Right kidney (tissue), 1 donor: ENCODE measurements at regions not wholly inside any gene's neighbourhood (a gene's known extent, or its start where the extent isn't known, plus 50 kb on each side); places are given as distances from the start of the nearest gene placed in this dataset.

ENCODE experiments used
- DNase-seq: peaks from one replicate; pipeline ENCODE4 v3.0.0-alpha.2; 2016

DNA sequence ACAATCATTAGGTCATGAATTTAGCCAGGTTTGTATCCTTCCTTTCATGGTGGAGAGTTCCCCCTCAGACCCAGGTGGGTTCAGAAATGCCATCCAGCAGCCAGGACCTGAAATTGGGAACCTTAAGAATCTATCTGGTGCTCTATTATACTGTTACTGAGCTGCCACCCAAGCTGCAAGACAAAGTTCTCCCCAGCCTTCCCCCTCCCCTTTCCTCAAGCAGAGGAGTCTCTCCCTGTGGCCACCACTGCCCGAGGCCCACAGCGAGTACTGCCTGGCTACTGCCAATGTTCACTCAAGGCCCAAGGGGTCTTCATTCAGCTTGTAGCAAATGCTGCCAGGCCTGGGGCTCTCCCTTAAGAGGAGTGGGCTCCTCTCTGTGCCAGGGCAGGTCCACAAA, 133.8 kb downstream of the TMEM38B start:
- no peak for DNase-seq

- no peak for DNase-seq
These were observed 134.4 kb downstream of the TMEM38B start for GRCh38 chr9:105828596-105829213.

DNA sequence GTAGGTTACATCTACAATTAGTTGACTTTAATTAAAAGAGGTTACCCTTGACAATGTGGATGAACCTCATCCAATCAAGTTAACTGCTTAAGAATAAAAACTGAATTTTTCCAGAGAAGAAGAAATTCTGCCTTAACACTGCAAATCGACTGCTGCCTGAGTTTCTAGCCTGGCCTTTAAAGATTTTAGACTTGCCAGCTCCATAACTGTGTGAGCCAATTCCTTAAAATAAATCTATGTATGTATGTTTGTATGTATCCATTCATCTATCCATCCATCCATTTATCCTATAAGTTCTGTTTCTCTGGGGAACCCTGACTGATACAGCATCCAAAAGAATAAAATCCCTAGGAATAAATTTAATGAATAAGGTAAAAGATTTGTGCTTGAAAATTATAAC, 136.1 kb downstream of the TMEM38B start:
- no peak for DNase-seq

DNA sequence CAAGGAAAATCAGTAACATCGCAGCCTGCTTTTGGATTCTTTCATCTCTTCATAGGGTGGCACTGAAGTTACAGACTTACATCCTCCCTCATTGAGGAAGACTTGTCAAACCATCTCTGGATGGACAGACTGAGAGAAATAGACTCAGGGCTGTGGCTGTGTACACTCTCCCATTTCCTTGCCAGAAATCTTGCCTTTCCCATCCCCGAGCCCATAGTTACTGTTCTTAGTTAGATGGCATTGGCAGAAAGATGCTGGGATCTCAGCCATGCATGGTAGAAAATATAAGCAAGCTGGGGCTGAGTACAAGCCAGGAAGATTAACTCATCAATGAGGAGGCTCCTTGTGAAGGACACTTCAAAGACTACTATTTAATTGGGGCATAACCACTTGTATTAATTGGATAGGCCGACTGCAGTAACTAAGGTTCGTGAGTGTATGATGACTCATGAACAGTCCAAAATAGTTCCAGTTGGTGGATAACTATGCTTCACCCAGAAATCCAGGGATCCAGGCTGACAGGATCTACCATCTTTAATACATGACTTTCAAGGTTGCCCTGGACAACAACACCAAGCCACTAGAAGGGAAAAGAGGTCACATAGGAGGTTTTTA, 137.9 kb downstream of the TMEM38B start:
- no peak for DNase-seq

DNA sequence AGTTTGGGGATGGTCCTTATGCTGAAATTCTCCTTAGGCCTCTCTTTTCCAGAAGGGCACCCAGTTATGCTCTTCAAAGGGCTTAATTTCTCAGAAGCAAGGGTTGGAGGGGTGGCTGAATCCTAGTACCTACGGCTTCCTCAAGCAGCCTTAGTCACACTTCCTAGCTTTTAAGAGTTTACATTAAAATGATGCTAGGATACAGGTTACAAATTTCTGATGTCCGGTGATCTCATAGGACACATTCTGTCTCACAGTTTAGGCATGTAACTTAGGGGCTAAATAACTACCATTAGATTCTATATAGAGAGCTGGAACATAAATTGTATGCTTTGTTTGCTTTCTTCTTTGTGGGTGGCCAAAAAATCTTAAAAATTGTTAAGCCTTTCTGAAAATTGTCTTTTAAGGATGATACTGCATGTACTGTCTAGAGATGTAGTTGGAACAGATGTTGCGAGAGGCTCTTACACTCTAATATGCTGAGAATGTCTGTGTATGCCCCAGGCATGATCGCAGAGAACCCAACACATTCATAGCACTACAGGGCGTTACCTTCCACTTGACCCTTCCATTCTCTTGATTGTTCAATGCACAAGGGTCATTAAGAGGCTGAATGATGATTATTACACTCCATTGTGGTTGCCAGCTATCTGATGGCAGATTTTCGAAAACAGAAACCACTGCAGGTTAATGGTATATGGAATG, 139.1 kb downstream of the TMEM38B start:
- DNase-seq: no peak

GRCh38 chr9:105834404-105834803, 140.1 kb downstream of the TMEM38B start:
- no peak for DNase-seq

GRCh38 chr9:105835721-105836120, 141.4 kb downstream of the TMEM38B start:
- DNase-seq: peak; percentile 12

DNA sequence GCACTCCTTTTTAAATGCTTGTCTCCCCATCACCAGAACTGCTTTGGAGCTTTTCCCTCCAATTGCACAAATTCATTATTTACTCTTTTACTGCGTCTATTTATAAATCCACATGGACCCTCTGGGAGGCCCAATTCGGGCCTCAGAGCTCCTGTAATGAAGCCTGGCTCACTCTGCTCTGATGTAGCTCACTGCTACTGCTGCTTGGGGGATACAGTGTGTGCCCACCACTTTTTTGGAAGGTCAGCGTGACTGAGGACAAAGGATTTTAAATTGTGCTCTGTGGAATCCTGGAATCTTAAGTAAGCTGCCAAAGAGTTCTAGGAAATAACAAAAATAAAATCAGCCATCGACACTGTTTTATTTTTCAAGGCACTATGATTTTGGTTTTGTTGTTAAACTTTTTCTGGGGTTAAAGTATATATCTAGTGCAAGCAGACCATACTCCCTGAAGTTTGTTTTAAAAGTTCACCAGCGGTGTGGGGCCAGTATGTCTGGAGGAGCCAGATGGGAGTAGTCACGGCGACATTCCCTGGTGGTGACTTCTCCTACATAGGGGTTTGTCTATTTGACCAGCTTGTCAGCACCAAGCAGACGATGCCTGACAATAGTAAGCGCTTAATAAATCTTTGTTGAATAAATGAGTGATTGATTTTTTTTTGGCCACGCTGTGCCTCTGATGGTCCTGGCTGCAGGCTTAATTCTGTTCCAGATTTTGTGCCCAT, 142.8 kb downstream of the TMEM38B start:
- DNase-seq: peak; percentile 7

DNA sequence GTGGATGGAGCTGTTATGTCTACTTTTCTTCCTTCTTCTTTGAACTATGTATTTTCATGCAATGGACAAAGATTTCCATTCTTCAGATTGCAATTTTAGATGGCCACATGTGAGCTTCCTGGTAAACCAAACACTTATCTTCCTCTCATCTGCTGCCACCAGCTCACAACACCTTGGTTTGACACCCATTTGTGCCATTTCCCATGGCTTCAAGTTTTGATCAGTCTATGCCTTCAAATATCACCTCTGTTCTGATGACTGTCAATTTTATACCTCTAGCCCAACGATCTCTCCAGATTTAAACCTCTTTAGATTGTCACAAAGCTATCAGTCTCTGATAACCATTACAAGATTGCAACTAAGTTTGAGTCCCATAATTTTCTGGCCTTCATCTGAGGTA, 147.2 kb downstream of the TMEM38B start:
- DNase-seq: no peak

DNA sequence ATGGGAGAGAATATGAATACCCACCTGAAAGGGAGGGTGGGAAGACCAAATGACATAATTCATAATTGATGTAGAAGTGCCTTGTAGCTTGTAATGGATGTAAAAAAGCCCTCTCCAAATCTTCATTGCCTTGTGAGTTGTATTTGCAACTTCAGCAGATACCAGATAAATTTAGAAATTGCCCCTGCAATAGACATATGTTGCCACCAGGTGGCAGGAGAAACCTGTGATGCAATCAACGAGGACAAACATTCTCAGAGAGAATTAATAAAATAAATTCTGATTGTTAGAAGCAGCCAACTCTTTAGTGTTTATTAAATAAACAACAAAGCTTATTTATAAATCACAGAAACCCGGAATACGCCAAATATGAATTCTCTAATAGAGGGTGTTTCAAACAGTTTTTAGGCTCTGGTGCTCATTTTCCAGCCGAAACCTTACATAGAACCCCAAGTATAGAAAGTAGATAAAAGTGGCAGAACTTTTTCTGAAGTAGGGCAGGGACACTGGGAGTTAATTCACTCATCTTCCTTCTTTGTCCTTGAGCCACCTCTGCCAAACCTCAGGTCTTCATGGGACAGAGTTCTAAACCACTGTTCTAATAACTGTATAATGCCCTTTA, 147.8 kb downstream of the TMEM38B start:
- peak; percentile 28 for DNase-seq

- no peak for DNase-seq
These were observed 152.5 kb downstream of the TMEM38B start for GRCh38 chr9:105846825-105847224.

GRCh38 chr9:105850852-105851500, 156.6 kb downstream of the TMEM38B start:
- no peak for DNase-seq

DNA sequence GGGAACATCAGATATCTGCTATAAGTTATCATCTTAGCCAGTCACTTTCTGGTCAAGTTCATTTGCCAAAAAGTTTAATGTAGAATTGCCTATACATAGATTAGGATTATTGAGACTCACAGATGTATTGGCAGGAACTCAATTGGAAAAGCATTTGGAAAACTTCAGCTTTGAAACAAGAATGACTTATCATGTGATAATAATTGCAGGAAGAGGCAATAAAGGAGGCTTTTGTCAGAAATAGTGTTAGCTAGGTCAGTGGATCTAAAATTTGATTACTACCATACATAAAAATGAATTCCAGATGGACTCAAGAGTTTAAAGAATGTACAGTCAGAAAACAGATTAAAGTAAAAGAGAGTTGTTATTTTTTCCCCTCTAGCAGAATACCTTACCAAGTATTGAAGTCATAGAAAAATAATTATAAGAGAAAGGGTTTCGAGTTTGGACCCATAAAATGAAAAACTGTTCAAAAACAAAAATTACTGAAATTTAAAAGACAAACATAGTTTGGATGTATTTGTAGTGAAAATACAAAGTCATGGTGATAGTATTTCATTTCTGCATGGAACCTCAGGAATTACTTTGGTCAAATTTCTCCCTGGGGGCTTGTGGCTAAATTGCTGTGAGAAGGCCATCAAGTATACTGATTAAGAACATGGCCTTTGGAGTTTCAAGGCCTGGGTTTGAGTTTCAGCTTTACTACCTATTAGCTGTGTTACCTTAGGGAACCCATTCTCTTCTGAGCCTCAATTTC, 159.9 kb downstream of the TMEM38B start:
- DNase-seq: no peak

DNA sequence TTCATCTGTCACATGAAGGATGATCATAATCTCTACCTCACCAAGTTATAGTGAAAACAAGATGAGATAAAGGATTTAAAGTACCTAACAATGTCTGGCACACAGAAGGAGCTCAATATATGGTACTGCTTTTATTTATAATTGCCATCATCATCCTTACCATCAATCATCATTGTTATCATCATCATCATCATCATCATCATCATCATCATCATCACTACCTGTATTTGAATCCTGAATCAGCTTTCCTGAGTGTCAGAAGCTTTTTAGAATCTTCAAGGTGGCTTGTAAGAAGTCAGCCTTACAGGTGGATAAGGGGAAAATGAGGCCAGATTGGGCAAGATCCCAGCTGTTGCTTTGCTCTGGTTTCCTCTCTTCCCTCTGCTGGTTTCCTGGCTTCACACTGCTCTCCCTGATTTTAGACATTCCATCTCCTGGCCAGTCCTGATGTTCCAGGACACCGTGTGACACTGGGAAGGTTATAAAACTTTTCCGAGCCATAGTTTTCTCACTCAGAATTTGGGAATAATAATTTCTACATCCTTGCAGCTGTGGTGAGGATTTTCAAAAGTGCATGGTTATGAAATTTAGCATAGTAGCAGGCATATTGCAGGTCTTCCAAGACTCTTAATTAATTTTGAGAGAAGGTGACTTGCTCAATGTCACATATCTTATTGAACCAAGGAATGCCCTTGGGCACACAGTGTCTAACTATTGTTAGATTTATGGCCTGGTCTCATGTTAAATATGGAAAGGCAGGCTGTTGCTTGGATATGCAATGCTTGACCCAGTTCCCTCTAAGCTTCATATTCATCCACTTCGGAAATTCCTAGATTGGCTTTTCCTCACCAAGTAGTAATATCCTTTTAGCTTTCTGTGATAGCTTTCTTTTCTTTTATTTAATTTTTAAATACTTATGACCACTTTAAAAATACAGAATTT, 160.7 kb downstream of the TMEM38B start:
- DNase-seq: no peak

DNA sequence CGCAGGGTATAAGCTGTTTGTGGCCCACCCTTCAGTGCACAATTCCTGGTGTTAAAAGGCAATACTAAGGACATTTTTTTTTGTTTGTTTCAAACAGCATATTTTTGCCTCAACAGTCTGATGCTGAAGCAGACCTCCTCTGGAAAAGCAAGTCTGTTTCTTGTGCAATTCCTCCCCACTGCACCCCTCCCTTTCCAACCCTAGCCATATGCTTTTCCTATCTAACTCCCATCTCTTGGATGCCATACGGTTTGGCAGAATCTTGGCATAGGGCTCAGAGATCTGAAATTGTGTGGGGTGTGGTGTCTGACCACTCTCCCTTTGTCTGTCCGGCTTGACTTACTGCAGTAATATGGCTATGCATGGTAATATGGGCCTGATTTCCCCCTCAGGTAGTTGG, 161.6 kb downstream of the TMEM38B start:
- no peak for DNase-seq

DNA sequence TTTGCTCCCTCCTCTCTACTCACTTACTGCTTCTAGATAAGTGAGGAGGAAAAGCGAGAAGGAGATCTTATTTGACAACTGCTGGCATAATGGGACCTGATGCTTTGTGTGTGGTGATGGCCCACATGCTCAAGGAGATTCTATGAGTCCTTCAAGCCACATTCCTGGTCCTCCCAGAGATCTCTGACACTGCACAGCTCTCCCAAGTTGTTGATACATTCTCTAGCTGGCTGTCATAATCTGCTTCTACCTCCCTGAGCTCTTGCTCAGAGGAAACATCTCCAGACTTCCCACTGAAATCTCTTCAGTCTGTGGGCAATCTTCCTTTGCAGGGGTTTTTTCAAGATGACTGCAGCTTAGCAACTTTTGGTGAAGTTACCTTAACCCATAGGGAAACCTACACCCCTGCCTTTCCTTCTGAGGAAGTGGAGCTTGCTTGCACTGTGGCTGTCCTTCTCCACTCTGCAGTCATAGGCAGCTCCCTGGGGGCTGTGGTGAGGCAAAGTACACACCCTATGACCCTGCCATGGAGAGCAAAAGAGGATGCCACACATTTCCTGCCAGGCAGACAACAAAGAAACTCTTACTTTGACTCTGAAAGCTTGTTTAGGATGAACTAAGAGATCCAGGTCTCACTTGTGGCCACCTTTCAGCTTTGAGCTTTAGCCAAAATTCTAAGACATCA, 163.8 kb downstream of the TMEM38B start:
- DNase-seq: no peak

DNA sequence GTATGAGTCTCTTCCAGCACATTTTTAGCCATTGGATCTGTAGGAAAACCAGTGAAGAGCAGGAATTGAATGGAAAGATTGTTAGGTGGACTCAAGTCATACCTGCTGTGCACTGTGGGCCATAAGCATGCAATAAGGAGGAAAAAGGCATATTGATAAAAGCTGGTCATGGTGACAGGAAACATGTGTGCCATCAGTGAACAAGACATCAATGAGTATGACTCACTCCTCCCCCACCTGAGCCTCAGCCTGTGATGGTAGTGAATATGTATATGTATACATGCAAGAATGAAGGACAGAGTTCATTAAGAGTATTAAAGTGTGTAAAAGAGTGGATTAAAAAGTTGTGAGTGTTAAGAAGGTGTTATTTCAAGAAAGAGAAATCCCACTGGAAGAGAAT, 164.5 kb downstream of the TMEM38B start:
- DNase-seq: no peak

DNA sequence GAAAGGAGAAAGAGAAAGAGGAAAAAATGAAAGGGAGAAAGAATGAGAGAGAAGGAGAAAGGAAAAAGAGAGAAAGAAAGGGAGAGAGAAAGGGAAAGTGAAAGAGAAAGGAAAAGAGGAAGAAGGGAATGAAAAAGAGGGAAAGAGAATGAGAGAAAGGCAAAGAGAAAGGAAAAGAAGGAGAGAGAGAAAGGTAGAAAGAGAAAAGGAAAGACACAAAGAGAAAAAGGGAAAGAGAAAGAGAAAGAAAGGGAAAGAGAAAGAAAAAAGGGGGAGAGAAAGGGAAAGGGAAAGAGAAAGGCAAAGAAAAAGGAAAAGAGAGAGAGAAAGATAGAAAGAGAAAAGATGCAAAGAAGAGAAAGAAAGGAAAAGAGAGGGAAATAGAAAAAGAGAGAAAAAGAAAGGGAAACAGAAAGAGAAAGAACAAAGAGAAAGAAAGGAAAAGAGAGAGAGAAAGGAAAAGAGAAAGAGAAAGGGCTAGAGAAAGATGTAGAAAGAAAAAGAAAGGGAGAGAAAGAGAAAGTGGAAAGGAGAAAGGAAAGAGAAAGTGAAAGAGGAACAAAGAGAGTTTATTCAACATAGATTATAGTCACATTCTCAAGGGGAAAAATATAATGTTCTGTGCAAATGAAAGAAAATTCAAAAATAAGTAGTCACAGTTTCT, 165.2 kb downstream of the TMEM38B start:
- no peak for DNase-seq

GRCh38 chr9:105860516-105860915, 166.2 kb downstream of the TMEM38B start:
- DNase-seq: no peak
